H1 (cell line): ENCODE measurements at regions not wholly inside any gene's neighbourhood (a gene's known extent, or its start where the extent isn't known, plus 50 kb on each side); places are given as distances from the start of the nearest gene placed in this dataset.

Source experiments
- BACH1 ChIP-seq: IDR thresholded peaks from 2 replicates; pipeline ENCODE4 v1.6.1; 2012; ENCODE audit warnings: low read length, improper control_type of control experiment
- EP300 ChIP-seq, 2 experiments: IDR thresholded peaks; 1 replicate in 1 of 2; 2 replicates in 1 of 2; pipeline ENCODE4 v1.6.1; 2011 to 2012; ENCODE audit warnings: low read depth in 2 of 2, low read length in 2 of 2, mild to moderate bottlenecking in 2 of 2, borderline replicate concordance in 1 of 2, inconsistent platforms in 1 of 2, moderate library complexity in 1 of 2
- KDM5A ChIP-seq: fragments of 200-600 bp; IDR thresholded peaks from 2 replicates; pipeline ENCODE4 v1.7.1; 2012; ENCODE audit warnings: mild to moderate bottlenecking, low read length, inconsistent platforms, mixed read lengths
- MAX ChIP-seq: IDR thresholded peaks from 2 replicates; pipeline ENCODE4 v1.6.1; 2012; ENCODE audit warnings: inconsistent platforms
- POLR2AphosphoS5 ChIP-seq: IDR thresholded peaks from 2 replicates; pipeline ENCODE4 v1.6.1; 2011; ENCODE audit warnings: low read depth, low read length
- SIRT6 ChIP-seq: IDR thresholded peaks from one replicate; pipeline ENCODE4 v1.7.1; 2012; ENCODE audit warnings: low read length, inconsistent platforms
- SRF ChIP-seq: IDR thresholded peaks from 2 replicates; pipeline ENCODE4 v1.6.1; 2011; ENCODE audit warnings: mild to moderate bottlenecking, low read depth, low read length, moderate library complexity
- SUZ12 ChIP-seq: fragments of 200-600 bp; sonication (generic); IDR thresholded peaks from 2 replicates; pipeline ENCODE4 v1.6.1; 2012; ENCODE audit warnings: mild to moderate bottlenecking, inconsistent platforms, low read length, moderate library complexity, mixed read lengths
- TAF7 ChIP-seq: optimal IDR thresholded peaks from 2 replicates; pipeline ENCODE3; 2011; ENCODE audit warnings: low read depth, mild to moderate bottlenecking, inconsistent platforms, low read length, moderate library complexity, borderline replicate concordance
- USF2 ChIP-seq: IDR thresholded peaks from 2 replicates; pipeline ENCODE4 v1.6.1; 2011; ENCODE audit warnings: low read length, improper control_type of control experiment

GRCh38 chr5:107766972-107767371 lies 96.2 kb upstream of the EFNA5 start (continued):
- TF ChIP-seq EP300 (IDR thresholded peaks at IDR 0.05; ENCODE audit: borderline replicate concordance in 1 of 2, low read depth in 2 of 2, low read length in 2 of 2) (no peak), SUZ12 (no peak), TAF7 (no peak), SIRT6 (no peak), MAX (no peak), SRF (no peak), POLR2AphosphoS5 (no peak), USF2 (no peak), BACH1 (no peak), KDM5A (no peak)
